CD4-positive, alpha-beta memory T cell (primary cell): ENCODE measurements at regions not wholly inside any gene's neighbourhood (a gene's known extent, or its start where the extent isn't known, plus 50 kb on each side); places are given as distances from the start of the nearest gene placed in this dataset.
"Not testable (repeated sequence)": the region's sequence is repeated elsewhere in the genome, so short reads cannot be mapped to it uniquely, and the experiment has no call there.

Experiments
- CTCF ChIA-PET: fragments of 350-600 bp; sonication (Branson Sonifier 250); formaldehyde crosslinking; loops from one replicate; lab custom pipeline; 2021; ENCODE audit warnings: inconsistent platforms; ENCODE audit not compliant: partially characterized antibody; lab: Charles Lee
- POLR2A ChIA-PET: fragments of 350-600 bp; sonication (Branson Sonifier 250); formaldehyde crosslinking; loops from one replicate; lab custom pipeline; 2021; ENCODE audit not compliant: partially characterized antibody; lab: Charles Lee
- DNase-seq, 5 donors: peaks; one replicate each; pipeline versions ENCODE4 v3.0.0 to v3.0.0-alpha.2; 2020 to 2022; ENCODE audit warnings: mixed read lengths in 1 of 5
- H3K27ac ChIP-seq: one replicate; pipeline ENCODE4 v1.7.0; 2013; ENCODE audit warnings: low read depth, low read length
- H3K27me3 ChIP-seq: 2 replicates; pipeline ENCODE4 v1.7.0; 2013; ENCODE audit warnings: mild to moderate bottlenecking, low read length, moderate library complexity; ENCODE audit not compliant: insufficient read depth
- H3K36me3 ChIP-seq: 2 replicates; pipeline ENCODE4 v1.7.0; 2013; ENCODE audit warnings: mild to moderate bottlenecking, low read length, moderate library complexity; ENCODE audit not compliant: insufficient read depth
- H3K4me1 ChIP-seq: 2 replicates; pipeline ENCODE4 v1.7.0; 2013; ENCODE audit warnings: mild to moderate bottlenecking, low read length, moderate library complexity; ENCODE audit not compliant: insufficient read depth
- H3K4me3 ChIP-seq, 2 donors: one replicate each; pipeline ENCODE4 v1.7.0; 2013; ENCODE audit warnings: low read length in 2 of 2, mild to moderate bottlenecking in 1 of 2
- H3K9me3 ChIP-seq, 2 donors: one replicate each; pipeline ENCODE4 v1.7.0; 2013; ENCODE audit warnings: low read length in 2 of 2, control low read depth in 1 of 2; ENCODE audit not compliant: control insufficient read depth in 1 of 2
- H3K27ac Mint-ChIP-seq, 7 donors: one replicate each; pipeline ENCODE4 v1.8.0; 2020 to 2021; ENCODE audit warnings: mixed read lengths in 7 of 7, mild to moderate bottlenecking in 6 of 7, inconsistent platforms in 3 of 7, moderate library complexity in 3 of 7
- H3K27me3 Mint-ChIP-seq, 2 donors: one replicate each; pipeline ENCODE4 v1.8.0; 2020 to 2021; ENCODE audit warnings: mixed read lengths in 2 of 2
- H3K36me3 Mint-ChIP-seq, 2 donors: one replicate each; pipeline ENCODE4 v1.8.0; 2020 to 2021; ENCODE audit warnings: mixed read lengths in 2 of 2, inconsistent platforms in 1 of 2, mild to moderate bottlenecking in 1 of 2
- H3K4me1 Mint-ChIP-seq, 4 donors: one replicate each; pipeline ENCODE4 v1.8.0; 2020 to 2021; ENCODE audit warnings: mixed read lengths in 4 of 4, mild to moderate bottlenecking in 1 of 4
- H3K4me3 Mint-ChIP-seq, 8 donors: one replicate each; pipeline ENCODE4 v1.8.0; 2020 to 2021; ENCODE audit warnings: mixed read lengths in 8 of 8, mild to moderate bottlenecking in 7 of 8, moderate library complexity in 6 of 8, inconsistent platforms in 3 of 8
- H3K9me3 Mint-ChIP-seq, 8 donors: one replicate each; pipeline ENCODE4 v1.8.0; 2020 to 2021; ENCODE audit warnings: mixed read lengths in 8 of 8, mild to moderate bottlenecking in 5 of 8, inconsistent platforms in 3 of 8, moderate library complexity in 1 of 8
- intact Hi-C: fragments of 100-400 bp; cut with micrococcal nuclease; formaldehyde crosslinking; loops from one replicate; pipeline ENCODE4 v1.15.1; 2023

GRCh38 chr4:141465171-141465570 lies 171.2 kb upstream of the IL15 start:
- H3K36me3 Mint-ChIP-seq, result no peaks in the 10 kb centered on the region
- no peak for DNase-seq
- no peak overlapping the region for H3K4me3 Mint-ChIP-seq
- no peaks in the 10 kb centered on the region for H3K9me3 ChIP-seq
- CTCF ChIA-PET, result no interaction called here
- no peaks in the 10 kb centered on the region for H3K4me1 Mint-ChIP-seq
- H3K27ac ChIP-seq, result no peak overlapping the region
- intact Hi-C loops, result no loop called here
- no peak overlapping the region for H3K27ac Mint-ChIP-seq
- POLR2A ChIA-PET, result no interaction called here
- peaks cover 2 to 4% of the 10 kb centered on the region in 2 donors for H3K27me3 Mint-ChIP-seq
- H3K9me3 Mint-ChIP-seq, result peaks cover 0 to 2% (median 0%) of the 10 kb centered on the region in 8 donors
- H3K4me1 ChIP-seq, result no peaks in the 10 kb centered on the region
- no peaks in the 10 kb centered on the region for H3K36me3 ChIP-seq
- no peaks in the 10 kb centered on the region for H3K27me3 ChIP-seq
- no peak overlapping the region for H3K4me3 ChIP-seq

DNA sequence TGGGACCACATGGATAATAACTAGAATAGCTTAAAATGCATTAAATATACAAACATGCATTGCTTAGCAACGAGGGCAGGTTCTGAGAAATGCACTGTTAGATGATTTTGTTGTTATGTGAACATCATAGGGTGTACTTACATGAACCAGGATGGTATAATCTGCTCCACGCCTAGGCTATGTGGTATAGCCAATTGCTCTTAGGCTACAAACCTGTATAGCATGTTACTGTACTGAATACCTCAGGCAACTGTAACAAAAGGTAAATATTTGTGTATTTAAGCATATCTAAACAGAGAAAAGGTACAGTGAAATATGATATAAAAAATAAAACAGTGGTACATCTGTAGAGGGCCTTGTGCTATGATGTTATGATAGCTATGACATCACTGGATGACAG lies 169.2 kb upstream of the IL15 start:
- peaks cover 0 to 3% (median 0%) of the 10 kb centered on the region in 8 donors for H3K9me3 Mint-ChIP-seq
- H3K4me1 Mint-ChIP-seq, result no peaks in the 10 kb centered on the region
- H3K4me3 ChIP-seq, result no peak overlapping the region
- H3K27ac ChIP-seq, result no peak overlapping the region
- H3K36me3 Mint-ChIP-seq, result no peaks in the 10 kb centered on the region
- H3K27me3 Mint-ChIP-seq, result peaks cover 2 to 5% of the 10 kb centered on the region in 2 donors
- H3K4me3 Mint-ChIP-seq, result no peak overlapping the region
- no peak for DNase-seq
- H3K4me1 ChIP-seq, result no peaks in the 10 kb centered on the region
- intact Hi-C loops, result no loop called here
- H3K9me3 ChIP-seq, result no peaks in the 10 kb centered on the region
- H3K27ac Mint-ChIP-seq, result no peak overlapping the region
- POLR2A ChIA-PET, result no interaction called here
- no peaks in the 10 kb centered on the region for H3K36me3 ChIP-seq
- no peaks in the 10 kb centered on the region for H3K27me3 ChIP-seq
- CTCF ChIA-PET, result no interaction called here

DNA sequence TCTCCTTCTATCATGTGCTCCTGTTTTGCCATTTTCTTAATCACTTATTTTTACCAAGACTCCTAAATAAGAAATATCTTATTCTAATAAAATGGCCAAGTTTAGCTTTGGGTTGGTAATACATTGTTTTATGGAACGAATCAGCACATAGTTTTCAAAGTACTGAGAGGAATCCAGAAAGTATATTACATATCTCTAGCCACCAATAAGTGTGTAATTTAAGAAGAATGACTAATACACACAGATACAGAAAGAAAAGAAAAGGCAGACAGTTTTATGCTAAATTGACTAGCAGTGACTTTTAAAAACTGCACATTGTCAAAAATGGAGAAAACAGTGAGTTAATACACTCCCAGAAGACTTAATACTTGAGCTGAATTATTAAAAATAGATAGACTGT lies 167.0 kb upstream of the IL15 start:
- no peaks in the 10 kb centered on the region for H3K36me3 ChIP-seq
- no peaks in the 10 kb centered on the region for H3K36me3 Mint-ChIP-seq
- H3K4me3 ChIP-seq, result no peak overlapping the region
- H3K27ac ChIP-seq, result no peak overlapping the region
- H3K9me3 ChIP-seq, result no peaks in the 10 kb centered on the region
- DNase-seq, result no peak
- H3K4me1 ChIP-seq, result no peaks in the 10 kb centered on the region
- peaks cover 2 to 5% of the 10 kb centered on the region in 2 donors for H3K27me3 Mint-ChIP-seq
- H3K27me3 ChIP-seq, result no peaks in the 10 kb centered on the region
- no peak overlapping the region for H3K27ac Mint-ChIP-seq
- intact Hi-C loops, result no loop called here
- H3K9me3 Mint-ChIP-seq, result peaks cover 0 to 3% (median 0%) of the 10 kb centered on the region in 8 donors
- no peak overlapping the region for H3K4me3 Mint-ChIP-seq
- no peaks in the 10 kb centered on the region for H3K4me1 Mint-ChIP-seq
- ChIA-PET POLR2A (no interaction called here), CTCF (no interaction called here)

DNA sequence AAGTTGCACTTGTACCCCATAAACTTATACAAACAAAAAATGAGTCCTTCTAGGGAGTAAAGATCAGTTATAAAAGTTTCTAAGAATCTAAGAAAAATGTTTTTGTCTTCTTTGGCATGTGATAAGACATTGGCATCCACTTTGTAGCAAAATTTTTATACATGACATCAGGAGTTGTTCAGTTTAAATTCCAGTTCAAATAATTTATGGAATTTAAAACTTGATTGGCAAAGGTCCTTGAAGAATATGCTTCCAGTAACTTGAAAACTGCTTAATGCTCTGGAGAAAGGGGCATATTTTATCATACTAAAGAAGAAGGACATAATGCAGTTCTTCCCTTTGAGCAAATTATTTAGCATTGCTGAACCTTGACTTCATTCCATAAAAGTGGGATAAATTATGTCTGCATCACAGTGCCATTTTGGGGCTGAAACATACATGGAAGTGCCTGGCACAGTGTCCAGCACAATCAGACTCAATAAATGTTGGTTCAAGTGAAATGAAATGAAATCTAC lies 163.3 kb upstream of the IL15 start:
- H3K27me3 ChIP-seq, result no peaks in the 10 kb centered on the region
- Mint-ChIP-seq H3K27ac (no peak overlapping the region), H3K4me1 (no peaks in the 10 kb centered on the region), H3K9me3 (peaks cover 0 to 3% (median 0%) of the 10 kb centered on the region in 8 donors), H3K4me3 (no peak overlapping the region), H3K36me3 (no peaks in the 10 kb centered on the region), H3K27me3 (peaks cover 0 to 1% of the 10 kb centered on the region in 2 donors)
- H3K36me3 ChIP-seq, result no peaks in the 10 kb centered on the region
- ChIA-PET CTCF (no interaction called here), POLR2A (no interaction called here)
- H3K27ac ChIP-seq, result no peak overlapping the region
- intact Hi-C loops, result no loop called here
- H3K9me3 ChIP-seq, result no peaks in the 10 kb centered on the region
- no peaks in the 10 kb centered on the region for H3K4me1 ChIP-seq
- no peak overlapping the region for H3K4me3 ChIP-seq
- DNase-seq, result no peak

GRCh38 chr4:141473952-141474351 lies 162.4 kb upstream of the IL15 start:
- H3K27ac ChIP-seq, result no peak overlapping the region
- intact Hi-C loops, result no loop called here
- peaks cover 0 to 4% (median 1%) of the 10 kb centered on the region in 8 donors for H3K9me3 Mint-ChIP-seq
- H3K36me3 ChIP-seq, result no peaks in the 10 kb centered on the region
- H3K27me3 Mint-ChIP-seq, result peaks cover 0 to 1% of the 10 kb centered on the region in 2 donors
- H3K36me3 Mint-ChIP-seq, result no peaks in the 10 kb centered on the region
- POLR2A ChIA-PET, result no interaction called here
- H3K27me3 ChIP-seq, result no peaks in the 10 kb centered on the region
- H3K4me1 Mint-ChIP-seq, result no peaks in the 10 kb centered on the region
- CTCF ChIA-PET, result no interaction called here
- no peak overlapping the region for H3K4me3 Mint-ChIP-seq
- no peak overlapping the region for H3K27ac Mint-ChIP-seq
- DNase-seq, result no peak
- H3K4me1 ChIP-seq, result no peaks in the 10 kb centered on the region
- H3K9me3 ChIP-seq, result no peaks in the 10 kb centered on the region
- no peak overlapping the region for H3K4me3 ChIP-seq

DNA sequence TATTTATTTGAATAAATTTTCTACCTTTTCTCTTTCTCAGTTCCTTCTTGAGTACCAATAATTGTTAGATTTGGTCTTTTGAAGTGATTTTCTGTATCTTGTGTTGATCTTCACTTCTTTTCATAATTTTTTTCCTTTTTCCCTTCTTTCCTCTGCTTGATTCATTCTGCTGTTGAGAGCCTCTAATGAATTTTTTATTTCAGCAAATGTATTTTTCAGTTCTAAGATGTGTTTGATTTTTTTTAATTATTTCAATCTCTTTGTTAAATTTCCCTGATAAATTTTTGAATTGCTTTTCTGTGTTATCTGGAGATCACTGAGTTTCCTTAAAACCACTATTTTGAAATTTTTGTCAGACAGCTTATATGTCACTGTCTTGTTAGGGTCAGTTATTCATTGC lies 155.4 kb upstream of the IL15 start:
- POLR2A ChIA-PET, result no interaction called here
- DNase-seq, result no peak
- no peak overlapping the region for H3K27ac Mint-ChIP-seq
- no peaks in the 10 kb centered on the region for H3K36me3 Mint-ChIP-seq
- no peak overlapping the region for H3K4me3 ChIP-seq
- H3K27me3 Mint-ChIP-seq, result no peaks in the 10 kb centered on the region
- H3K4me3 Mint-ChIP-seq, result no peak overlapping the region
- CTCF ChIA-PET, result no interaction called here
- peaks cover 3 to 43% (median 35%) of the 10 kb centered on the region in 8 donors for H3K9me3 Mint-ChIP-seq
- H3K36me3 ChIP-seq, result no peaks in the 10 kb centered on the region
- H3K4me1 Mint-ChIP-seq, result no peaks in the 10 kb centered on the region
- H3K9me3 ChIP-seq, result peaks cover 3 to 10% of the 10 kb centered on the region in 2 donors
- H3K4me1 ChIP-seq, result no peaks in the 10 kb centered on the region
- H3K27ac ChIP-seq, result no peak overlapping the region
- H3K27me3 ChIP-seq, result no peaks in the 10 kb centered on the region
- intact Hi-C loops, result no loop called here

DNA sequence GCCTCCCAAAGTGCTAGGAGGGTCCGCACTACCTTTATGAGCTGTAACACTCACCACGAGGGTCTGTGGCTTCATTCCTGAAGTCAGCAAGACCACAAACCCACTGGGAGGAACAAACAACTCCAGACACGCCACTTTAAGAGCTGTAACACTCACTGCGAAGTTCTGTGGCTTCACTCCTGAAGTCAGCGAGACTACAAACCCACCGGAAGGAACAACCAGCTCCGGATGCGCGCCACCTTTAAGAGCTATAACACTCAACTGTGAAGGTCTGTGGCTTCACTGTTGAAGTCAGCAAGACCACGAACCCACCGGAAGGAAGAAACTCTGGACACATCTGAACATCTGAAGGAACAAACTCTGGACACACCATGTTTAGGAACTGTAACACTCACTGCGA lies 152.1 kb upstream of the IL15 start:
- CTCF ChIA-PET, result not testable (repeated sequence)

More for the DNA sequence above, 152.1 kb upstream of the IL15 start:
- H3K4me1 Mint-ChIP-seq, H3K27ac ChIP-seq, H3K27ac Mint-ChIP-seq, H3K4me3 Mint-ChIP-seq, H3K4me3 ChIP-seq, H3K36me3 ChIP-seq, intact Hi-C loops, POLR2A ChIA-PET, H3K27me3 ChIP-seq, H3K36me3 Mint-ChIP-seq, H3K9me3 ChIP-seq, H3K27me3 Mint-ChIP-seq, H3K4me1 ChIP-seq: not testable (repeated sequence)
- peaks cover 3 to 46% (median 34%) of the 10 kb centered on the region in 8 donors for H3K9me3 Mint-ChIP-seq
- DNase-seq, result peak in 1 of 5 donors; percentile 1
